Kidney epithelial cell (primary cell): ENCODE measurements at regions not wholly inside any gene's neighbourhood (a gene's known extent, or its start where the extent isn't known, plus 50 kb on each side); places are given as distances from the start of the nearest gene placed in this dataset.
"Not testable (repeated sequence)": the region's sequence is repeated elsewhere in the genome, so short reads cannot be mapped to it uniquely, and the experiment has no call there.

Source experiments
- DNase-seq: peaks from one replicate; pipeline ENCODE4 v3.0.0-alpha.2; 2010; ENCODE audit warnings: low read depth
- H3K27me3 ChIP-seq: 2 replicates; pipeline ENCODE4 v1.6.0; 2011; ENCODE audit warnings: low read length; ENCODE audit not compliant: control insufficient read depth, insufficient read depth
- H3K36me3 ChIP-seq: 2 replicates; pipeline ENCODE4 v1.5.1; 2011; ENCODE audit warnings: low read length; ENCODE audit not compliant: control insufficient read depth, insufficient read depth
- H3K4me3 ChIP-seq: 2 replicates; pipeline ENCODE4 v1.5.1; 2011; ENCODE audit warnings: low read depth, mild to moderate bottlenecking, control low read depth, low read length
- CTCF ChIP-seq: IDR thresholded peaks from 2 replicates; pipeline ENCODE4 v1.5.1; 2011; ENCODE audit warnings: mild to moderate bottlenecking, moderate library complexity, low read length, control low read depth, inconsistent platforms; ENCODE audit not compliant: insufficient read depth, poor library complexity, severe bottlenecking

DNA sequence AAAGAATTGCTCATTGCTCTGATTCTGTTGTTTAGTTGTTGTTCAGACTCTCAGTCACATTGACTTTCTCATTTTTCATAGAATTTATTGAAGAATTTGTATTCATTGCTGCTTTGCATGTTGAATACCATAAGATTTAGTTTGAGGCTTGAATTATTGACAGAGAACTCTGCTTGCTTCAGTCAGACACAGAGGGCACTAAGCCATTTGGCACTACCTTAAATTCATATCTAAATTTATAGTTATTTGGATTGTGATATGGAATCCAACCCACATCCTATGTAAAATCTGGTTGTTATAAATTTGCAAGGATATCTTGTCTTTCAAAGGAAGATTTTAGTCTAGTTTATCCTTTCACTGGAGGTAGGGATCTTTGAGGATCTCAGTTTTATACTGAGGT, 1748.6 kb downstream of the BRINP3 start:
- H3K4me3 ChIP-seq: no peak overlapping the region
- no peak for DNase-seq
- H3K27me3 ChIP-seq: no peaks in the 10 kb centered on the region
- no peaks in the 10 kb centered on the region for H3K36me3 ChIP-seq
- TF ChIP-seq CTCF: no peak

DNA sequence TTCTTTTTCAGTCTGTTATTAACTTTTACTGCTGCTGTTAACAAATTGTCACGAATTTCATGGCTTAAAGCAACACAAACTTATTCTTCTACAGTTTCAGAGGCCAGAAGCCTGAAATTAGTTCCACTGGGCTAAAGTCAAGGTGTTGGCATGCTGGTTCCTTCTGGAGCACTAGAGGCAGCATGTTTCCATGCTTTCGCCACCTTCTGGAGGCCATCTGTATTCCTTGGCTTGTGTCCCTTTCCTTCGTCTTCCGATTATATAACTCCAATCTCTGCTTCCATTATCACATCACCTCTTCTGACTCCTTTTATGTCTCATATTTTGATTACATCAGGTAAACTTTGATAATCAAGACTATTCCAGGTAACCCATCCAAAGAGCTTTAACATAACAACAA, 1742.1 kb downstream of the BRINP3 start:
- Histone ChIP-seq H3K36me3 (no peaks in the 10 kb centered on the region), H3K4me3 (no peak overlapping the region), H3K27me3 (no peaks in the 10 kb centered on the region)
- DNase-seq: no peak
- TF ChIP-seq CTCF: no peak

DNA sequence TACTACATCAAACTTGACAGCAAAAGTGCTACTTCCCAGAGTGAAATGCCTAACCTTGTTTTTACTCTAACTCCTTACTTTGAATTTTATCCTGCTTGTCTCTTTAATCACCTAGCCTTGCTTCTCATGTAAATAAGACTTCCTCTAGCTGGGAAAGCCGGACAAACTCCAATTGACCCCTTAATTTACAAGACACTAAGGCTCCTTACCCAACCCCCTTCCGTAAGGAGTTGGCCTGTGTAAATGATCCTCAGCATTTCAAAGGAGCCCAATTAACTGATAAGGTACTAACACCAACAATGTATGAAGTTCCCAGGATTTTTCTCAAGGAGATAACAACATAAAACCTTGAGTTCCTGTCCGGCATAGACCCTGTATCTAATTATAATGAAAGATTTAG, 1728.4 kb downstream of the BRINP3 start:
- DNase-seq, H3K4me3 ChIP-seq, H3K36me3 ChIP-seq, H3K27me3 ChIP-seq: not testable (repeated sequence)

- not testable (repeated sequence) for H3K27me3 ChIP-seq, DNase-seq, H3K36me3 ChIP-seq, H3K4me3 ChIP-seq
These were observed 1725.6 kb downstream of the BRINP3 start for GRCh38 chr1:188752027-188752426.

GRCh38 chr1:188757747-188758146, 1719.9 kb downstream of the BRINP3 start:
- not testable (repeated sequence) for H3K4me3 ChIP-seq, DNase-seq, H3K36me3 ChIP-seq

GRCh38 chr1:188761226-188761625, 1716.4 kb downstream of the BRINP3 start:
- TF ChIP-seq CTCF: no peak
- no peak for DNase-seq
- no peaks in the 10 kb centered on the region for H3K27me3 ChIP-seq
- no peak overlapping the region for H3K4me3 ChIP-seq
- H3K36me3 ChIP-seq: no peaks in the 10 kb centered on the region

More at GRCh38 chr1:188757747-188758146, 1719.9 kb downstream of the BRINP3 start:
- not testable (repeated sequence) for H3K27me3 ChIP-seq

GRCh38 chr1:188762166-188762743, 1715.4 kb downstream of the BRINP3 start:
- H3K36me3 ChIP-seq: no peaks in the 10 kb centered on the region
- no peaks in the 10 kb centered on the region for H3K27me3 ChIP-seq
- no peak overlapping the region for H3K4me3 ChIP-seq
- no peak for TF ChIP-seq CTCF
- DNase-seq: no peak

- Histone ChIP-seq H3K36me3 (no peaks in the 10 kb centered on the region), H3K4me3 (no peak overlapping the region), H3K27me3 (no peaks in the 10 kb centered on the region)
- TF ChIP-seq CTCF: no peak
- no peak for DNase-seq
These were observed 1714.1 kb downstream of the BRINP3 start for GRCh38 chr1:188763541-188763940.
